GM15510 (cell line): ENCODE measurements at regions not wholly inside any gene's neighbourhood (a gene's known extent, or its start where the extent isn't known, plus 50 kb on each side); places are given as distances from the start of the nearest gene placed in this dataset.

ENCODE experiments used
- POLR2A ChIP-seq: IDR thresholded peaks from 3 replicates; pipeline ENCODE4 v1.6.1; 2011; ENCODE audit warnings: borderline replicate concordance; ENCODE audit not compliant: insufficient read length; ENCODE audit errors: extremely low read depth

DNA sequence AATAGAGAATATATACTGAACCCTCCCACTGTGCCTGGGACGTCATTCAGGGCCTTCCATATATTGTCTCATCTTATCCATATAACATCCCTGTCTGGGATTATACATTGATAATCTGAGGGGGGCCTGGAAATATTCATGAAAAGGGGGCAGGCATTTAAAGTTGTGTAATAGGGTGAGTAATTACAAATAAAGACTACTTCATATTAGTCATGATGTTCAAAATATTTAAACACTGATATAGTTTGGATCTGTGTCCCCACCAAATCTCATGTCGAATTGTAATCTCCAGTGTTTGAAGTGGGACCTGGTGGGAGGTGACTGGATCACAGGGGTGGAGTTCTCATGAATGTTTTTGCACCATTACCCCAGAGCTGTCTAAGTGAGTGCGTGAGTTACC lies 97.8 kb downstream of the AQP9 start:
- no peak for TF ChIP-seq POLR2A

DNA sequence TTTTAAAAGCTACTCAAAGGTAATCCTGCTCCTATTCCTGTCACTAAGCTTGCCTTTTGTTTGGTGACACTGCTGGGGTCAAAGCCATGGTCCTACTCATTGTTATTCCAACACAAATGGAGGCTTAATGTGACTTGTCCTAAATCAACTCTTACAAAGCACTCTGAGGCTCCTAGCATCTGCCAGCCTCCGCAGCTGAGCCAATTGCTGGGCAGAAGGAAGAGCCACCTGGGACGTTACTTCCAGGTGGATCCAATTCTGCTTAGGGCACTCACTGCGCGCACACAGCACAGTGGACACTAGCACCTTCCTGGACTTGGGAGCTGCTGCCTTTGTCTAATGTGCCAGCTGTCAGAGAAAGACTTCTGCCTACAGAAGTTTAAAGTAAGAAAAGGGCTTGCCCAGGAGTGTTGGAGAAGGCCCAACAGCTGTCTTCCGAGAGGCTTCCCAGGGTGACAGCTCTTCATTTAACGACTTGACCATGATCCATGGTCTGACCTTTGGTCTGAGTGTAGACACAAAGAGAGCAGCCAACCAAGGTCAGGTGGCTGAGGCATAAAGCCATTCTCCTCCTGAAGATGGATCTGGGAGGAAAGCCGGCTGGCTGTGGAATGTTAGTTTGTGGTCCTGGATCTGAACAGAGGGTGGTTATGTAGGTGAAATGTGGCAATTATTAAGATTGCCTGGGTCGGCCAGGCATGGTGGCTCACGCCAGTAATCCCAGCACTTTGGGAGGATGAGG lies 102.2 kb downstream of the AQP9 start:
- TF ChIP-seq POLR2A, result no peak

DNA sequence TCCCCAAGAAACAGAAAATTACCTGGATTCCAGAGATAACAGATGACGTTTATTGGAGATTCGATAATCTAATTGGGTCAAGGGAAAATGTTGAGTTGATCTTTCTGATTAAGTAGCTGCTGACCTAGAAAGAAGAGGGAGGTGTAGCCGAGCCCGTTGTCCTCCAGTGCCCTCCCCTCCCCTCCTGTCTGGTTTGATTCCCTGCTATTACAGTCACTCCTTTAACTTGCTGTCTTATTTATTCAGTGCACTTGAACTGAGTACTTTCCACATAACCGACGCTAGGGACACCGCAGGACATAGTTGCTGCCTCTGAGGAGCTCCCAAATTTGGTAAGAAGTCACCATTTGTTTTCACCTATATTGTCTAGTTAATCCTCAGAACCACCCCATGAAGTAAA lies 103.7 kb downstream of the AQP9 start:
- TF ChIP-seq POLR2A, result no peak

DNA sequence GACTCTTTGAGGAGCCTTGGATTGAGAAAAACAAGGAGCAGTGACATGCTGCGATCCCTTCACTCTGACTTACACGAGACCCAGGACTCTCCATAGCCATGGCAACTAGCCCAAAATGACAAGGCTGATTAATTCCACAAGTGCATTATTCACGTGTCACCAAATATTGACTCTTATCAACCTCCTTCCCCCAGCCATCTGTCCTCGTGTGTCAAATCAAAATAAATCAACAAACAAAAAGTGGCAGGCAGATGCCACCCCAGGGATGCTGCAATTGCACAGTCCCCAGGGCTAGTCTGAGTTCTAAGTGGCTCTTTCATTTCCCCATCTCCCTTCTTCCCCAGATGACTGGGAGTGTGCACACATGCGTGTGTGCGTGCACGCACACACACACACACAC lies 104.9 kb downstream of the AQP9 start:
- no peak for TF ChIP-seq POLR2A

DNA sequence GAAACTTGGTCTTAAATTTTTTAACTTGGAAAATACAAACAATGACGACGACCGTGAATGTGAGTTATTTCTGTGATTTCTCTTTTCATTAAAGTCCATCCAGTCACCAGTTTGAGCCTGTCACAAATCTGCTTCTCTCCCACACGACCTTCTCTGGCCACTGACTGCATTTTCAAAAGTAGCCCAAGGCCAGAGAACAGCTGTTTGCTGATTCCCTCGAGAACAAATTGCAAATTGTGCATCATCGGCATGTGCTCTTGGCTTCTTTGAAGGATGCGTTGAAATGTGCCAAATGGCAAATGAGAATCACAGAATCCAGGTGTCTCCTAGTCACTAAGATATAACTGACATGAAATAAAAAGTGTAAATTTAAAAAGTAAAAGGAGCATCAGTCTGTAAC lies 106.4 kb downstream of the AQP9 start:
- TF ChIP-seq POLR2A, result no peak

DNA sequence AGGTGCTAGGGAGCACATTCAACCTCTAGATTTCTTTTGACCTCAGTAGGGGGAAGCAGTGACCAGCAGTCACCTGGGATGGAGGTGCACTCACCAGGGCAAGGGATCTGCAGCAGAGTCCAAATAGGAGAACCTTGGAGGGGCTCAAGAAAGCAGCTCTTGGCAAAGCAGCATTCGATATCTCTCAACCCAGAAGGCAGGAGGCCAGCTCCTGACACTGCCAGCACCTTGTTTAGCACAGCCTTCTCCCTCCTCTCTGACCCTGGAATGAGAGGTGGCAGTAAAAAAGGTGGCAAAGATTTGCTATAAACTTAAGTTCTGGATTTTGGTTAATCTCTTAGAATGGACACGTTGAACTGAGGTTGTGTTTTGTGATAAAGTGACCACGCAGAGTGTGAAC lies 107.9 kb downstream of the AQP9 start:
- no peak for TF ChIP-seq POLR2A

DNA sequence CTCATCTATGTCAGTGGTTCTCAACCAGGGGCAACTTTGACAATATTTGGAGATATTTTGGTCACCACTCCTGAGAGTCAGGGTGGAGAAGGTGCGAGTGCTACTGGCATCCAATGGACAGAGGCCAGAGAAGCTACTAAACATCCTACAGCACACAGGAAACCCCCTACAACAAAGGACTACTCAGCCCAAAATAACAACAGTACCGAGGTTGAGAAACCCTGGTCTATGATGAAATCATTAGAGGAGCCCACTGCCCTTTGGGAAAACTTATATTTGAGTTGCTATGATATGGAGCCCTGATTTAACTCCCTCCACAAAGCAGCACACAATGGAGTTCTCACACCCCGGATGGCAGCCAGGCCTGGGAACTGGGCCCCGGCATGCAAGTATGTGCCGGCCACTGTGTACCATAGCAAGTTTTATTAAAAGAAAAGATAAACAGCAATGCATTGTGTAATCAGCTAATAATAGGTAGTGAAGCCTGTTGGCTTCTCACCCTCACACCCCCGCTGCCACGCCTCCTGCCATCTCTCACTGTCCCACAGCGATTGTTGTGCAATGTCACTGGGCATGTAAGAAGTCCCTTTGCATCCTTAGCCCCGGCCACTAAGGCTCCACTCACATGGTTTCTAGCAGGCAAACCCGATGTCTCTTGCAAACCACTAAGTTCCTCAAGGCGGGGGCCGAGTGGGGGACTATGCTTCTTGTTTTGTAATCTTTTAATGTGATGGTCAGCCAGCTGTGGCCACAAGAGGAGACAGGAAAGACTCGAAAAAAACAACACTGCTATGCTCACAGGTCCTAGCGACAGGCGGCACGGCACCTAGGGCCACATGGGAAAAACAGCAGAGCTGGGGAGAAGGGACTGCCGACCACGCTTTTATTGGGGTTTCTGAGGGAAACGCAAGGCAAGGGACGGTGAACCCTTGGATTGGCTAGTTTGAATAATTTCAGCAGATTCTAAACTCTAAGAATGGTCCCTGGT lies 110.0 kb downstream of the AQP9 start:
- TF ChIP-seq POLR2A, result no peak

DNA sequence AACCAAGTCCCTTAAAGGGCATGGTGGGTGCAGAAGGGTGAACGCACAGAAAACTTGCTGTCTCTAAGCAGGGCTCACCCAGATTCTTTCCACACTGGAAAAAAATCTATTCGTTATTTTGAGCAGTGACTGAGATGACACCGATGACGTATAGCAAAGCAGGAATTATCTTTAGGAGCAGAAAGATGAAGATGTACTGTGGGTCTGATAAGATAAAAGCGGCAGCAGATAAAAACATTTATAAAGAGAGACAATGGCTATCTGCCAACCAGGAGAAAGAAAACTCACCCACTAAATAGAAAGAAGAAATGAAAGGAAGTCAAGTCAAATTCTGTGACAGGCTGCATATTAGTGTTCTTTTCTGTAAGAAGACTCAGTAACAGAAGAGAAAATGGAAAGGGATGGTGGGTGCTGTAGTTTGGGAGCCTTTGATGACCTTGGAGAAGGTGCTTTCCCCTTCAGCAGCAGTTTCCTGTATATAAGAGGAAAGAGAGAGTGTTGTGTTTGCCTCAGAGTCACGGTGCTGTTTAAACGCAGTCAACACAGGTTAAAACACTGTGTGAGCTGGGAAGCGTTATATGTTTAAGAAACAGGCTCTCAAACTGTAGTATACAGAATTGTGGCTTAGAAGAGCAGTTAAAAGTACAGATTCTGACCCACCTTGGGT lies 111.6 kb downstream of the AQP9 start:
- no peak for TF ChIP-seq POLR2A

DNA sequence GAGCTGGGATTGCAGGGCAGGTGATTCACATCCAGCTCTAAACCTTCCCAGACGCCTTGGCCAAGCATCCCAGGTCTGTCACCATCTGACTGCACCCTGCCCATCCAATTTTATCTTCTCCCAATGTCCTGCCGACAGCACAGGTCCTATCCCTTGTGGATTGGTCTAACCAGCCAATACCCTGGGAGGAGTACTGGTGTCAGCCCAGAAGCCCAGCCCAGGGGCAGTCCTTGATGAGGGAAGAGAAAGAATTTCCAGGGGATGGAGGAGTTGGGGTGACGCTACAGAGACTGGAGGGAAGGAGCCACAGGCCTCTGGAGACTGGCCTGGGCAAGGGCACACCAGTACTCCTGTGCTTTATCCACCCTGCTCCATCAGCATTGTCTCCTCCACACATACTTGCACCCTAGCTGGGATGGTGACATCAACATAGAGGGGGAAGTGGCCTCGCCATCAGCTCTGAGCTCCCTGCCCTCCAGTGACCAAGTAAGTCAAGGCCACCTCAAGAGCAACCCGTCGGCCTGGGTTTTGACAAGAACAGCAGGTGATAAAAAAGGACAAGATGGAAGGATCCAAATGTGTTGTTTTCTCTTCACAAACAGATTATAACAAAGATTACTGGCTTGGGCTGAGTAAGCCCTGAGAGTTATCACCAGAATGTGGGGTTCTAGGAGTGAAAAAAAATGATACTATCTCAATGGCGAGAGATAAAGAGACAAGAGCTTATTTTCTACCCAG lies 114.6 kb downstream of the AQP9 start:
- TF ChIP-seq POLR2A, result no peak

DNA sequence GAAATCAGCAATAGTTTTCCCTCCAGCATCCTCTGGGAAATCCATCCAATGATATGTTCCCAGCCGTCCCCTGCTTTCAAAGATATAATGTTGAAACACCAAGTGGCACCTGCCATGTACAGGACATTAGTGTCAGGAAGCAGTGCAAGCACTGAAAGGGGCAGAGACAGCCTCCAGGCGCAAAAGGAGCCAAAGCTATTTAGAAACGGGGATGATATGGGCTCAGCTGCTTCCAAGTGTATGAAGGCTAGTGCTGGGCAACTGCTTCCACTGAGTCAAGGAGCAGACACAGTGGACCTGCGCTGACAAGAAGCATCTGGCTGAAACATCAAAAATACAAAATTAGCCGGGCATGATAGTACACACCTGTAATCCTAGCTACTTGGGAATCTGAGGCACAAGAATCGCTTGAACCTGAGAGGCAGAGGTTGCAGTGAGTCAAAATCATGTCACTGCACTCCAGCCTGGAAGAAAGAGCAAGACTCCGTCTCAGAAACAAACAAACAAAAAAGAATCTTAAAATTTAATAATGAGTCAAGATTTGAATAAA lies 119.7 kb downstream of the AQP9 start:
- TF ChIP-seq POLR2A, result no peak

DNA sequence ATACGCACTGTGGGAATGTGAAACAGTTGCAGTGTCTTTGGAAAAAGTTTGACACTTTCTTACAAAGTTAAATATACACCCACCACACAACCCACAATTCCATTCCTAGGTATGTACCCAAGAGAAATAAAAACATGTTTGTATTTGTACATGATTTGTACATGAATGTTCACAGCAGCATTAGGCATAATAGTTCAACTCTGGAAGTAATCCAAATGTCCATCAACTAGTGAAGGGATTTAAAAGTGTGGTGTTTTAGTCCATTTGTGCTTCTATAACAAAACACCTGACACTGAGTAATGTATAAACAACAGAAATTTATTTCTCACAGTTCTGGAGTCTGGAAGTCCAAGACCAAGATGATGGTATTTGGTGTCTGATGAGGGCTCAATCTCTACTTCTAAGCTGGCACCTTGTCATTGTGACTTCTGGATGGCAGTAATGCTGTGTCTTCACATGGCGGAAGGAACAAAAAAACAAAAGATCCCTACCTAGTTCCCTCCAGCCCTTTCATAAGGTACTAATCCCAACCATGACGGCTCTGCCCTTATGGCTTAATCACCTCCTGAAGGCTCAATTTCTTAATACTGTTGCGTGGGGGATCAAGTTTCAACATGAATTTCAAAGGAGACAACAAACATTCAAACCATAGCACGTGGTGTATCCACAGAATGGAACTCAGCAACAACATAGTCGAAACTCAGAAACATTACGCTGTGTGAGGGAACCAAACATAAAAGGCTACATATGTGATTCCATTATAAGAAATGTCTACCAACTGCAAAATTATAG lies 120.5 kb downstream of the AQP9 start:
- no peak for TF ChIP-seq POLR2A

DNA sequence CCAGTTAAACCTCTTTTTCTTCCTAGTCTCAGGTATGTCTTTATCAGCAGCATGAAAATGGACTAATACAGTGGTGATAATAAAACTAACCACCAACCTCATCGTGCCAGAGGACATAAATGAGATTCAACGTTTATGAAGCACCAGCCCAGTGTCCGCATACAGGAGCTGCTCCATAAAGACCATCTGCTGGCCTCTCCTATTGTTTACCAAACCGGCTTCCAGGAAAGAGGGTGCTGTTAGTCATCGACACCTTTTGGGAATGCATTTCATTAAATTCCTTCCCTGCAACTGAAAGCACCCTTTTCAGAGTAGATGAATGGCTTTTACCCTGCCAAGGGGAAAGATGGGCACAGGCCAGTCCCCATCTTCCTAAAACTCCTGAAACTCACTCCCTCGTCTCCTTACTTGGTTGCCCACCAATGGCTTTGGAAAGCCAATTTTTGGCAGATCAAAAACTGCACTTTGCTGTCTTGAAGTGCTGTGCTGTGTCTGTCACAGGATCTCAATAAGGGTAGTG lies 122.1 kb downstream of the AQP9 start:
- no peak for TF ChIP-seq POLR2A

DNA sequence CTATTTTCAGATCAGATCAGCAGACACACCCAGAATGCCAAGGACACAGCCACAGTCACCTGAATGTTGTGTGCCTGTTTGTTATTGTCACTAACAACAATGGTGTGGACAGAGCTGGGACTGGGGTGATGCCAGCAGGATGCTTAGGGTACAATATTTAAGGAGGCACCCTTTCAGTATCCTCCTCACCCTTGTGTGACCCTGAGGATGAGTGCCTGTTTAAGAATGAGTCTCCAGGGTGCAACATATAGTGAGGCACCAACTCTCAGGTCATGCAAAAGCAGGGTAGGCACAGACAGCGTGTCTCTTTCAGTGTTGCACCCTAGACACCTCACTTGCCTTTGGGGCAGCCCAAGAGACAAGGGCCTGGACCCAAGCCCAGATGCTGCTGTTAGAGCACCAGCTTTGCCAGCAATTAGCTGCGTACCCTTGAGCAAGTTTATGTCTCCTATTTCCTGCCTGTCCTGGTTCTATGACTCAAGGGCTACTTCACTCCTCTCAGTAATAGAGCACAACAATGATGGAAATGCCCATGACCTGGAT lies 122.6 kb downstream of the AQP9 start:
- TF ChIP-seq POLR2A, result no peak
